ENCODE measurements at regions not wholly inside any gene's neighbourhood (a gene's known extent, or its start where the extent isn't known, plus 50 kb on each side); places are given as distances from the start of the nearest gene placed in this dataset.

GRCh38 chr15:73001840-73002239 is 50.4 kb upstream of the NEO1 start:
- no peak for DNase-seq

- DNase-seq: no peak
These were observed 52.0 kb upstream of the NEO1 start for GRCh38 chr15:73000293-73000692.

GRCh38 chr15:72999586-72999985 is 52.7 kb upstream of the NEO1 start:
- DNase-seq: no peak

GRCh38 chr15:72998681-72999466 is 53.4 kb upstream of the NEO1 start:
- DNase-seq: no peak

- DNase-seq: no peak
These were observed 54.0 kb upstream of the NEO1 start for GRCh38 chr15:72998226-72998625.

GRCh38 chr15:72995849-72996248 is 56.4 kb upstream of the NEO1 start:
- DNase-seq: no peak

- DNase-seq: no peak
These were observed 57.6 kb upstream of the NEO1 start for GRCh38 chr15:72994534-72995177.

- DNase-seq: no peak
These were observed 59.4 kb upstream of the NEO1 start for GRCh38 chr15:72992841-72993252.

- no peak for DNase-seq
These were observed 61.2 kb upstream of the NEO1 start for GRCh38 chr15:72991026-72991425.

GRCh38 chr15:72983801-72984545 is 68.3 kb upstream of the NEO1 start:
- DNase-seq: no peak

- DNase-seq: no peak
These were observed 69.5 kb upstream of the NEO1 start for GRCh38 chr15:72982714-72983113.

- DNase-seq: no peak
These were observed 71.6 kb upstream of the NEO1 start for GRCh38 chr15:72980661-72981060.

- no peak for DNase-seq
These were observed 72.5 kb upstream of the NEO1 start for GRCh38 chr15:72979791-72980190.

- DNase-seq: no peak
These were observed 73.0 kb upstream of the NEO1 start for GRCh38 chr15:72979308-72979707.

- DNase-seq: no peak
These were observed 74.0 kb upstream of the NEO1 start for GRCh38 chr15:72978223-72978622.

GRCh38 chr15:72972362-72972761 is 79.9 kb upstream of the NEO1 start:
- DNase-seq: no peak

- DNase-seq: no peak
These were observed 80.5 kb upstream of the NEO1 start for GRCh38 chr15:72971766-72972165.

GRCh38 chr15:72970933-72971760 is 81.1 kb upstream of the NEO1 start:
- no peak for DNase-seq

GRCh38 chr15:72968531-72968922 is 83.7 kb upstream of the NEO1 start:
- no peak for DNase-seq

GRCh38 chr15:72967811-72968530 is 84.3 kb upstream of the NEO1 start:
- no peak for DNase-seq

GRCh38 chr15:72967397-72967796 is 84.9 kb upstream of the NEO1 start:
- DNase-seq: no peak

- no peak for DNase-seq
These were observed 85.6 kb upstream of the NEO1 start for GRCh38 chr15:72966641-72967040.
